Neutrophil (primary cell): ENCODE measurements at regions not wholly inside any gene's neighbourhood (a gene's known extent, or its start where the extent isn't known, plus 50 kb on each side); places are given as distances from the start of the nearest gene placed in this dataset.

ENCODE experiments used
- H3K27ac ChIP-seq: fragments of 200-600 bp; sonication (generic); 2 replicates; pipeline ENCODE4 v1.5.1; 2016; ENCODE audit warnings: mild to moderate bottlenecking, moderate library complexity
- H3K27me3 ChIP-seq: fragments of 200-600 bp; sonication (generic); 2 replicates; pipeline ENCODE4 v1.6.0; 2016; ENCODE audit warnings: mild to moderate bottlenecking
- H3K36me3 ChIP-seq: fragments of 200-600 bp; sonication (generic); 2 replicates; pipeline ENCODE4 v1.5.1; 2017
- H3K4me1 ChIP-seq, 2 experiments: fragments of 200-600 bp in 1 of 2; sonication (generic) in 1 of 2; 1 replicate in 1 of 2; 2 replicates in 1 of 2; pipeline versions ENCODE4 v1.5.1 to v1.6.1; 2013 to 2016; ENCODE audit warnings: low read depth in 1 of 2, low read length in 1 of 2, mild to moderate bottlenecking in 1 of 2, moderate library complexity in 1 of 2; ENCODE audit not compliant: control insufficient read depth in 1 of 2, insufficient read depth in 1 of 2
- H3K4me3 ChIP-seq, 2 experiments: fragments of 200-600 bp in 1 of 2; sonication (generic) in 1 of 2; 1 replicate in 1 of 2; 2 replicates in 1 of 2; pipeline ENCODE4 v1.5.1; 2013 to 2016; ENCODE audit warnings: low read depth in 1 of 2, low read length in 1 of 2, mild to moderate bottlenecking in 1 of 2, moderate library complexity in 1 of 2
- H3K9me3 ChIP-seq: fragments of 200-600 bp; sonication (generic); 2 replicates; pipeline ENCODE4 v1.5.1; 2016
- CTCF ChIP-seq: fragments of 200-600 bp; sonication (generic); IDR thresholded peaks from 2 replicates; pipeline ENCODE4 v1.5.1; 2016; ENCODE audit warnings: antibody characterized with exemption

- no peaks in the 10 kb centered on the region for H3K27me3 ChIP-seq
- no peaks in the 10 kb centered on the region for H3K4me1 ChIP-seq
Observed at GRCh38 chr4:129971419-129971818, 875.5 kb downstream of the C4orf33 start.

GRCh38 chr4:129972257-129972656 lies 876.3 kb downstream of the C4orf33 start:
- H3K27ac ChIP-seq: no peak overlapping the region
- no peak for TF ChIP-seq CTCF
- H3K4me1 ChIP-seq: no peaks in the 10 kb centered on the region
- no peaks in the 10 kb centered on the region for H3K27me3 ChIP-seq
- no peaks in the 10 kb centered on the region for H3K36me3 ChIP-seq
- H3K4me3 ChIP-seq: no peak overlapping the region
- H3K9me3 ChIP-seq: no peaks in the 10 kb centered on the region

More at GRCh38 chr4:129971419-129971818, 875.5 kb downstream of the C4orf33 start:
- no peaks in the 10 kb centered on the region for H3K9me3 ChIP-seq
- TF ChIP-seq CTCF: no peak
- H3K27ac ChIP-seq: no peak overlapping the region
- H3K4me3 ChIP-seq: no peak overlapping the region
- H3K36me3 ChIP-seq: no peaks in the 10 kb centered on the region

GRCh38 chr4:129974730-129975129 lies 878.8 kb downstream of the C4orf33 start:
- Histone ChIP-seq H3K4me1 (no peaks in the 10 kb centered on the region), H3K36me3 (no peaks in the 10 kb centered on the region), H3K9me3 (no peaks in the 10 kb centered on the region), H3K27me3 (no peaks in the 10 kb centered on the region), H3K4me3 (no peak overlapping the region), H3K27ac (no peak overlapping the region)
- no peak for TF ChIP-seq CTCF

GRCh38 chr4:129978315-129978714 lies 882.4 kb downstream of the C4orf33 start:
- Histone ChIP-seq H3K9me3 (no peaks in the 10 kb centered on the region), H3K4me1 (no peaks in the 10 kb centered on the region), H3K27ac (no peak overlapping the region), H3K36me3 (no peaks in the 10 kb centered on the region), H3K4me3 (no peak overlapping the region), H3K27me3 (no peaks in the 10 kb centered on the region)
- TF ChIP-seq CTCF: no peak

GRCh38 chr4:129988957-129989356 lies 893.0 kb downstream of the C4orf33 start:
- Histone ChIP-seq H3K9me3 (no peaks in the 10 kb centered on the region), H3K27me3 (no peaks in the 10 kb centered on the region), H3K4me3 (no peak overlapping the region), H3K36me3 (no peaks in the 10 kb centered on the region), H3K4me1 (no peaks in the 10 kb centered on the region), H3K27ac (no peak overlapping the region)
- no peak for TF ChIP-seq CTCF

- Histone ChIP-seq H3K27me3 (no peaks in the 10 kb centered on the region), H3K36me3 (no peaks in the 10 kb centered on the region), H3K27ac (no peak overlapping the region), H3K4me3 (no peak overlapping the region), H3K9me3 (no peaks in the 10 kb centered on the region), H3K4me1 (no peaks in the 10 kb centered on the region)
- no peak for TF ChIP-seq CTCF
Observed at GRCh38 chr4:129994715-129995114, 898.8 kb downstream of the C4orf33 start.
